Spleen (tissue), 11 donors: ENCODE measurements at regions not wholly inside any gene's neighbourhood (a gene's known extent, or its start where the extent isn't known, plus 50 kb on each side); places are given as distances from the start of the nearest gene placed in this dataset.

Experiments
- DNase-seq: peaks from one replicate; pipeline ENCODE4 v3.0.0-alpha.2; 2020
- H3K27ac ChIP-seq, 8 donors: fragments of 200-600 bp; sonication (generic) in 7 of 8; 1 replicate in 4 of 8; 2 replicates in 4 of 8; pipeline versions ENCODE4 v1.5.0 to v1.8.0; 2016 to 2021; ENCODE audit warnings: inconsistent platforms in 4 of 8, mild to moderate bottlenecking in 4 of 8, moderate library complexity in 1 of 8
- H3K27me3 ChIP-seq, 7 donors: fragments of 200-600 bp; sonication (generic) in 6 of 7; replicated peaks in 1 of 7; 1 replicate in 4 of 7; 2 replicates in 3 of 7; pipeline versions ENCODE4 v1.5.0 to v1.8.0; 2016 to 2021; ENCODE audit warnings: inconsistent platforms in 3 of 7, mild to moderate bottlenecking in 1 of 7
- H3K36me3 ChIP-seq, 6 donors: fragments of 200-600 bp; sonication (generic) in 5 of 6; 1 replicate in 4 of 6; 2 replicates in 2 of 6; pipeline versions ENCODE4 v1.5.0 to v1.8.0; 2016 to 2021; ENCODE audit warnings: inconsistent platforms in 2 of 6
- H3K4me1 ChIP-seq, 6 donors: fragments of 200-600 bp; sonication (generic) in 5 of 6; 1 replicate in 3 of 6; 2 replicates in 3 of 6; pipeline versions ENCODE4 v1.5.0 to v1.8.0; 2016 to 2021; ENCODE audit warnings: inconsistent platforms in 3 of 6
- H3K4me3 ChIP-seq, 8 donors: fragments of 200-600 bp; sonication (generic) in 7 of 8; 1 replicate in 4 of 8; 2 replicates in 4 of 8; pipeline versions ENCODE4 v1.5.0 to v1.8.0; 2016 to 2021; ENCODE audit warnings: inconsistent platforms in 4 of 8, mild to moderate bottlenecking in 4 of 8, moderate library complexity in 2 of 8
- H3K9me3 ChIP-seq, 8 donors: fragments of 200-600 bp; sonication (generic) in 7 of 8; 1 replicate in 4 of 8; 2 replicates in 4 of 8; pipeline versions ENCODE4 v1.5.0 to v1.8.0; 2016 to 2021; ENCODE audit warnings: inconsistent platforms in 4 of 8
- POLR2A ChIP-seq, 3 donors: fragments of 450-650 bp; IDR thresholded peaks; one replicate each; pipeline ENCODE4 v1.5.1; 2017; ENCODE audit warnings: antibody characterized with exemption in 3 of 3, mild to moderate bottlenecking in 1 of 3
- POLR2AphosphoS5 ChIP-seq, 3 donors: sonication (generic); formaldehyde crosslinking; IDR thresholded peaks; one replicate each; pipeline ENCODE4 v1.5.1; 2017; ENCODE audit warnings: antibody characterized with exemption in 3 of 3
- WGBS, 5 donors: extraction: QIAGEN DNeasy Blood & Tissue Kit in 3 of 5; methylation state at CpG; one replicate each; pipeline versions ENCODE4 v1.1.5 to v1.1.7; 2013 to 2018; 5-methylcytosine and 5-hydroxymethylcytosine counted together
- intact Hi-C: fragments of 100-400 bp; cut with DNase I; formaldehyde crosslinking; loops from one replicate; pipeline ENCODE4 v1.15.0; 2023; ENCODE audit warnings: low total_unique reads
- TF ChIP-seq, protein P1 (sequence below), 11 experiments: fragments of 200-600 bp in 7 of 11; fragments of 450-650 bp in 4 of 11; sonication (generic) in 4 of 11; IDR thresholded peaks in 8 of 11; conservative IDR thresholded peaks in 3 of 11; 1 replicate in 7 of 11; 2 replicates in 4 of 11; pipeline versions ENCODE4 v1.4.0 to v1.8.0; 2016 to 2021; ENCODE audit warnings: antibody characterized with exemption in 11 of 11, inconsistent platforms in 4 of 11, mild to moderate bottlenecking in 1 of 11
- donor health status: healthy with polysubstance abuse.
- donor health status: DM: no; HTN: no; CAD: no; lungs with moderate emphysema.
- donor health status: DM: no; HTN: no; CAD: no.
- donor health status: Bipolar disorder and iron deficiency.
- donor health status: healthy.
- donor health status: DM: no; HTN: no; CAD: no.
- donor health status: DM: yes; HTN: yes; CAD: no.

DNA sequence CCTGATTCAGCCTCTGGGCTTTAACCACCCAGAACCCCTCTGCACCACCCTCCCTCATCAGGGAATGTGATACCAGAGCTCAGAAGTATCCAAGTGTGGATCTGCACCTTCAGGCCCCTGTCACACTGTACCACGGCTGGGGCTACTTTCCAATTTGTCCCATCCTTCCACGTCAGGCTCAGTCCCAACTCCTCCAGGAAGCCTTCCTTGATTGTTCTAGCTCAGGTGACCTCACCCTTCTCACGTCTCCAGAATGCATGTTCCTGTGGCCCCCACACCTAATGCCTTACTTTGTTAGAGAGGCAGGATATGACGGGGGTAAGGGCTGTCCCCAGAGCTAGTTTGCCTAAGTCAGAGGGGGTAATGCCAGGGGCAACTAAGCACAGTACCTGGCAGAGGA, 134.3 kb downstream of the TFCP2L1 start:
- Histone ChIP-seq H3K9me3 (no peaks in the 10 kb centered on the region), H3K36me3 (no peaks in the 10 kb centered on the region), H3K27me3 (no peaks in the 10 kb centered on the region), H3K4me1 (no peaks in the 10 kb centered on the region), H3K27ac (no peak overlapping the region), H3K4me3 (no peak overlapping the region)
- intact Hi-C loops = no loop called here
- TF ChIP-seq POLR2A (IDR thresholded peaks at IDR 0.05) (no peak), POLR2AphosphoS5 (IDR thresholded peaks at IDR 0.05) (no peak)
- TF ChIP-seq, protein P1, sequence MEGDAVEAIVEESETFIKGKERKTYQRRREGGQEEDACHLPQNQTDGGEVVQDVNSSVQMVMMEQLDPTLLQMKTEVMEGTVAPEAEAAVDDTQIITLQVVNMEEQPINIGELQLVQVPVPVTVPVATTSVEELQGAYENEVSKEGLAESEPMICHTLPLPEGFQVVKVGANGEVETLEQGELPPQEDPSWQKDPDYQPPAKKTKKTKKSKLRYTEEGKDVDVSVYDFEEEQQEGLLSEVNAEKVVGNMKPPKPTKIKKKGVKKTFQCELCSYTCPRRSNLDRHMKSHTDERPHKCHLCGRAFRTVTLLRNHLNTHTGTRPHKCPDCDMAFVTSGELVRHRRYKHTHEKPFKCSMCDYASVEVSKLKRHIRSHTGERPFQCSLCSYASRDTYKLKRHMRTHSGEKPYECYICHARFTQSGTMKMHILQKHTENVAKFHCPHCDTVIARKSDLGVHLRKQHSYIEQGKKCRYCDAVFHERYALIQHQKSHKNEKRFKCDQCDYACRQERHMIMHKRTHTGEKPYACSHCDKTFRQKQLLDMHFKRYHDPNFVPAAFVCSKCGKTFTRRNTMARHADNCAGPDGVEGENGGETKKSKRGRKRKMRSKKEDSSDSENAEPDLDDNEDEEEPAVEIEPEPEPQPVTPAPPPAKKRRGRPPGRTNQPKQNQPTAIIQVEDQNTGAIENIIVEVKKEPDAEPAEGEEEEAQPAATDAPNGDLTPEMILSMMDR (IDR thresholded peaks at IDR 0.05 in 8 of 11, conservative IDR thresholded peaks at IDR 0.05 in 3 of 11) = no peak
- DNase-seq = no peak
- WGBS, 5 donors = 81 to 89% (median 86%) methylated on average over 4 of the region's 4 CpGs

DNA sequence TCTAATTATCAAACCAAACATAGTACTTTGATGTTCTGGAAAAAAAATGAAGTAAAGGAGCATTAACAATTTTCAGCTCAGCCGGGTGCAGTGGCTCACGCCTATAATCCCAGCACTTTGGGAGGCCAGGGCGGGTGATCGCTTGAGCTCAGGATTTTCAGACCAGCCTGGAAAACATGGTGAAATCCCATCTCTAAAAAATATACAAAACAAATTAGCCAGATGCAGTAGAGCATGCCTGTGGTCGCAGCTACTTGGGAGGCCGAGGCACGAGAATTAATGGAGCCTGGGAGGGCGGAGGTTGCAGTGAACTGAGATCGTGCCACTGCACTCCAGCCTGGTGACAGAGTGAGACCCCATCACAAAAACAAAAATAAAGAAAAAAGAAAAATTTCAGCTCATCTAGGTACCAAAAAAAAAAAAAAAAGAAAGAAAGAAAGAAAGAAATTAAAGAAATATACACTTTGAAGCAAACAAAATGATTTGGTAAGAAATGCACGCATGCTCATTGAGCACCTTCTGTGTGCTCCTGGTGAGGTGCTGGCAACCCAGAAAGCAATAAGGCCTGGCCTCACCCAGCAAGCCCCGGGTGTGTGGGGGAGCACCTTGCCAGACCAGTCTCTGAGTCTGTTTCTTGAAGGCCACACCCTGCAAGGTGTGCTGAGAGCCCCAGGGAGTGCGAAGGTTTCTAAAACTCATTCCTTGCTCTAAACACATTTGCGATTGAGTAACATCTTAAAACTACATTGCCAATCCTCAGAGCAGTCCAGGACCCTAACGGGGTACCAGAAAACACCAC, 133.5 kb downstream of the TFCP2L1 start:
- H3K36me3 ChIP-seq = no peaks in the 10 kb centered on the region
- peaks cover 0 to 6% (median under 1%) of the 10 kb centered on the region in 8 donors for H3K9me3 ChIP-seq
- WGBS, 5 donors = 85 to 95% (median 92%) methylated on average over 14 of the region's 14 CpGs
- TF ChIP-seq, protein P1 (IDR thresholded peaks at IDR 0.05 in 8 of 11, conservative IDR thresholded peaks at IDR 0.05 in 3 of 11) = no peak
- TF ChIP-seq POLR2AphosphoS5 (IDR thresholded peaks at IDR 0.05) (no peak), POLR2A (IDR thresholded peaks at IDR 0.05) (no peak)
- no peak for DNase-seq
- H3K4me3 ChIP-seq = no peak overlapping the region
- intact Hi-C loops = no loop called here
- no peaks in the 10 kb centered on the region for H3K4me1 ChIP-seq
- H3K27me3 ChIP-seq = no peaks in the 10 kb centered on the region
- no peak overlapping the region for H3K27ac ChIP-seq

DNA sequence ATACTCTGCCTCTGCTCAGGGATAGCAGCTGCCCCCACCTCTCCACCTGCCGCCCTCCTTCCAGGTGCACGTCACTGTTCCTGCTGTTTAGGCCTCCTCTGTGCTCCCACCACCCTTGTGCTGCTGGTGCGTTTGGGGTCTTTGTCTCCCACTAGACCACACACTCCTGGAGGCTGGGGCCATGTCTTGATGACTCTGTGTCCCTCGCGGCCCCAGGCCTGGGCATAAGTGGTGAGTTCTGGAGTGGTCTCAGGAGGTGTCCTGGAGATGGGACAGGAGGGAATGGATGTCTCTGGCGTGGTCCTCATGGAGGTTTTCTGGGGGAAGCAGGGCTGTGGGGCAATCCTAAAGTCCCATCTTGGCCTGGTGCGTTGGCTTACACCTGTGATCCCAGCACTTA, 132.1 kb downstream of the TFCP2L1 start:
- no peak overlapping the region for H3K27ac ChIP-seq
- H3K9me3 ChIP-seq = peaks cover 1 to 20% (median 14%) of the 10 kb centered on the region in 8 donors
- no peak for DNase-seq
- H3K36me3 ChIP-seq = no peaks in the 10 kb centered on the region
- no peaks in the 10 kb centered on the region for H3K4me1 ChIP-seq
- 79 to 94% (median 88%) methylated on average over 6 to 7 of the region's 7 CpGs for WGBS, 5 donors
- H3K27me3 ChIP-seq = no peaks in the 10 kb centered on the region
- intact Hi-C loops = no loop called here
- no peak overlapping the region for H3K4me3 ChIP-seq
- no peak for TF ChIP-seq POLR2A (IDR thresholded peaks at IDR 0.05)
- TF ChIP-seq, protein P1 (IDR thresholded peaks at IDR 0.05 in 8 of 11, conservative IDR thresholded peaks at IDR 0.05 in 3 of 11) = no peak
- TF ChIP-seq POLR2AphosphoS5 (IDR thresholded peaks at IDR 0.05) = no peak

DNA sequence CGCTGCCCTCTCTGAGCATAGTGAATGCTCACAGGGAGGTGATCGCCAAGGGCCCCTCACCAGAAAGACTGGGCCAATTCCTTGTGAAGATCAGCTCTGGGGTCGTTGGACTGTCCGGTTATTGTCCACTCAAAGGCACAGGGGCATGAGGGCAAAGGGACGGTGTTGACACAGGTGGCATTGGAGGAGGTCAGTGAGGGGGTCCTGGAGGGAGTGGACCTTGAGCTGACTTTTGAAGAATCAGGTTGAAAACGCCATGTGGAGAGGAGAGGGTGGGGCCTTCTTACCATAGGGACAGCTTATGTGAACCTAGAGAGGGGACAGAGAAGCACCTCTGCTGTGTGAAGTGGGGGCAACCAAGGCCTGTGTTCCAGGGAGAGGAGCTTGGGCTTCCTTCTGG, 131.5 kb downstream of the TFCP2L1 start:
- 72 to 87% (median 77%) methylated on average over 6 of the region's 6 CpGs for WGBS, 5 donors
- Histone ChIP-seq H3K27me3 (no peaks in the 10 kb centered on the region), H3K36me3 (no peaks in the 10 kb centered on the region), H3K27ac (no peak overlapping the region), H3K9me3 (peaks cover 5 to 26% (median 21%) of the 10 kb centered on the region in 8 donors), H3K4me3 (no peak overlapping the region), H3K4me1 (no peaks in the 10 kb centered on the region)
- TF ChIP-seq, protein P1 (IDR thresholded peaks at IDR 0.05 in 8 of 11, conservative IDR thresholded peaks at IDR 0.05 in 3 of 11) = no peak
- no peak for TF ChIP-seq POLR2A (IDR thresholded peaks at IDR 0.05)
- TF ChIP-seq POLR2AphosphoS5 (IDR thresholded peaks at IDR 0.05) = no peak
- intact Hi-C loops = no loop called here
- no peak for DNase-seq
